ENCODE measurements at regions not wholly inside any gene's neighbourhood (a gene's known extent, or its start where the extent isn't known, plus 50 kb on each side); places are given as distances from the start of the nearest gene placed in this dataset.
"Not testable (repeated sequence)": the region's sequence is repeated elsewhere in the genome, so short reads cannot be mapped to it uniquely, and the experiment has no call there.

GRCh38 chr5:115423051-115423450 is 121.5 kb downstream of the FEM1C start:
- ATAC-seq = no peak
- no peak for TF ChIP-seq POU6F1 (CRISPR knock-in tag; IDR thresholded peaks at IDR 0.05; ENCODE audit: borderline replicate concordance, low read depth)
- TF ChIP-seq ESRRG (CRISPR knock-in tag; IDR thresholded peaks at IDR 0.05) = no peak
- TF ChIP-seq CREB5 (CRISPR knock-in tag; IDR thresholded peaks at IDR 0.05; ENCODE audit: low read depth) = no peak
- TF ChIP-seq CSRNP3 (CRISPR knock-in tag; IDR thresholded peaks at IDR 0.05) = no peak
- TF ChIP-seq BACH2 (CRISPR knock-in tag; IDR thresholded peaks at IDR 0.05; ENCODE audit: borderline replicate concordance) = no peak
- TF ChIP-seq, protein P1, sequence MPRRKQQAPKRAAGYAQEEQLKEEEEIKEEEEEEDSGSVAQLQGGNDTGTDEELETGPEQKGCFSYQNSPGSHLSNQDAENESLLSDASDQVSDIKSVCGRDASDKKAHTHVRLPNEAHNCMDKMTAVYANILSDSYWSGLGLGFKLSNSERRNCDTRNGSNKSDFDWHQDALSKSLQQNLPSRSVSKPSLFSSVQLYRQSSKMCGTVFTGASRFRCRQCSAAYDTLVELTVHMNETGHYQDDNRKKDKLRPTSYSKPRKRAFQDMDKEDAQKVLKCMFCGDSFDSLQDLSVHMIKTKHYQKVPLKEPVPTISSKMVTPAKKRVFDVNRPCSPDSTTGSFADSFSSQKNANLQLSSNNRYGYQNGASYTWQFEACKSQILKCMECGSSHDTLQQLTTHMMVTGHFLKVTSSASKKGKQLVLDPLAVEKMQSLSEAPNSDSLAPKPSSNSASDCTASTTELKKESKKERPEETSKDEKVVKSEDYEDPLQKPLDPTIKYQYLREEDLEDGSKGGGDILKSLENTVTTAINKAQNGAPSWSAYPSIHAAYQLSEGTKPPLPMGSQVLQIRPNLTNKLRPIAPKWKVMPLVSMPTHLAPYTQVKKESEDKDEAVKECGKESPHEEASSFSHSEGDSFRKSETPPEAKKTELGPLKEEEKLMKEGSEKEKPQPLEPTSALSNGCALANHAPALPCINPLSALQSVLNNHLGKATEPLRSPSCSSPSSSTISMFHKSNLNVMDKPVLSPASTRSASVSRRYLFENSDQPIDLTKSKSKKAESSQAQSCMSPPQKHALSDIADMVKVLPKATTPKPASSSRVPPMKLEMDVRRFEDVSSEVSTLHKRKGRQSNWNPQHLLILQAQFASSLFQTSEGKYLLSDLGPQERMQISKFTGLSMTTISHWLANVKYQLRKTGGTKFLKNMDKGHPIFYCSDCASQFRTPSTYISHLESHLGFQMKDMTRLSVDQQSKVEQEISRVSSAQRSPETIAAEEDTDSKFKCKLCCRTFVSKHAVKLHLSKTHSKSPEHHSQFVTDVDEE (CRISPR knock-in tag; IDR thresholded peaks at IDR 0.05) = no peak
- no peak for TF ChIP-seq ISL1 (CRISPR knock-in tag; IDR thresholded peaks at IDR 0.05)
- no peak for TF ChIP-seq CSDC2 (CRISPR knock-in tag; IDR thresholded peaks at IDR 0.05)
- TF ChIP-seq ARNTL (CRISPR knock-in tag; IDR thresholded peaks at IDR 0.05; ENCODE audit: borderline replicate concordance, low read depth) = no peak
- TF ChIP-seq ZFP30 (CRISPR knock-in tag; IDR thresholded peaks at IDR 0.05) = no peak
- TF ChIP-seq OSR1 (CRISPR knock-in tag; IDR thresholded peaks at IDR 0.05) = no peak
- no peak for TF ChIP-seq ZFP3 (CRISPR knock-in tag; IDR thresholded peaks at IDR 0.05)
- TF ChIP-seq ZNF8 (CRISPR knock-in tag; IDR thresholded peaks at IDR 0.05) = no peak
- no peak for TF ChIP-seq PPARA (CRISPR knock-in tag; IDR thresholded peaks at IDR 0.05; ENCODE audit: borderline replicate concordance)

GRCh38 chr5:115420812-115421211 is 123.8 kb downstream of the FEM1C start:
- ATAC-seq = not testable (repeated sequence)

DNA sequence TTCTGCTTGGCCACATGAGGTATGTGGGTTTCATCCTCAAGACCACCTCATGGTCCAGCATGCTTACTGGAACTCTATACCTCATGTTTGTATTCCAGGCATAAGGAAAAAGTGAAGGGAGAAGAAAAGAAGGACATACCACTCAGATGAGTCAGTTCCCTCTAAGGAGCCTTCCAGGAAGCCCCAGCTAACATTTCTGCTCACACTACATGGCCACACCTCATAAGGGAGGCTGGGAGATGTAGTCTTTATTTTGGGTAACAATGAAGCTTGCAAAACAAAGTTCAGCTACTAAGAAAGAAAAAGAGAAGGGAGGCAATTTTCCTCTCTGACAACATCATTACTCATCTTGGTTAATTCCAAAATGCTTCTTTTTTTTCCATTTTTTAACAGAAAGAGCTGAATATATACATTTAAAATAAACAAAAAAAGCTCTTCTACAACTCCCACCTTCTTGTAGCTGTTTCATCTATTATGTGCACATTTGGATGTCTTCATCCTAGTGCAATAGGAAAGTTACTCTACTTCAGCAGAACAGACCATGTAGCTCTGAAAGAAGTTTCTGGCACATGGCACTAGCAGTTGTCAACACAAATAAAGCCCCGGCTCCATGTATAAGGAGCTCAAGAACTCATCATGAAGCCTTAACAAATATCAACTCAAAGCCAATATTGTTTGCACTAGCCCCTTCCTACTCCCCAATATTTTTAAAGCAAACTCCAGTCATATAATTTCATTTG is 123.6 kb upstream of the CCDC112 start:
- peak; percentile 97 for ATAC-seq
- no peak for TF ChIP-seq PPARA (CRISPR knock-in tag; IDR thresholded peaks at IDR 0.05; ENCODE audit: borderline replicate concordance)
- no peak for TF ChIP-seq ESRRG (CRISPR knock-in tag; IDR thresholded peaks at IDR 0.05)
- TF ChIP-seq PATZ1 (CRISPR knock-in tag; IDR thresholded peaks at IDR 0.05; ENCODE audit: borderline replicate concordance) = no peak
- TF ChIP-seq ZFP3 (CRISPR knock-in tag; IDR thresholded peaks at IDR 0.05) = no peak
- TF ChIP-seq CSDC2 (CRISPR knock-in tag; IDR thresholded peaks at IDR 0.05) = no peak
- no peak for TF ChIP-seq TCF4 (CRISPR knock-in tag; IDR thresholded peaks at IDR 0.05; ENCODE audit: borderline replicate concordance)
- no peak for TF ChIP-seq POU6F1 (CRISPR knock-in tag; IDR thresholded peaks at IDR 0.05; ENCODE audit: borderline replicate concordance, low read depth)
- TF ChIP-seq RARB (CRISPR knock-in tag; IDR thresholded peaks at IDR 0.05) = no peak
- TF ChIP-seq CSRNP3 (CRISPR knock-in tag; IDR thresholded peaks at IDR 0.05) = no peak
- TF ChIP-seq ZFP30 (CRISPR knock-in tag; IDR thresholded peaks at IDR 0.05) = no peak
- TF ChIP-seq, protein P1 (CRISPR knock-in tag; IDR thresholded peaks at IDR 0.05) = no peak
- no peak for TF ChIP-seq TOX (CRISPR knock-in tag; IDR thresholded peaks at IDR 0.05; ENCODE audit: borderline replicate concordance)
- no peak for TF ChIP-seq ZNF8 (CRISPR knock-in tag; IDR thresholded peaks at IDR 0.05)
- no peak for TF ChIP-seq ARNTL (CRISPR knock-in tag; IDR thresholded peaks at IDR 0.05; ENCODE audit: borderline replicate concordance, low read depth)
- no peak for TF ChIP-seq ZNF565 (CRISPR knock-in tag; conservative IDR thresholded peaks at IDR 0.05; ENCODE audit: low read depth)
- TF ChIP-seq SNAI2 (CRISPR knock-in tag; IDR thresholded peaks at IDR 0.05) = no peak
- no peak for TF ChIP-seq BACH2 (CRISPR knock-in tag; IDR thresholded peaks at IDR 0.05; ENCODE audit: borderline replicate concordance)
